ENCODE measurements at regions not wholly inside any gene's neighbourhood (a gene's known extent, or its start where the extent isn't known, plus 50 kb on each side); places are given as distances from the start of the nearest gene placed in this dataset.

- TF ChIP-seq EZH2 (IDR thresholded peaks at IDR 0.05; ENCODE audit: borderline replicate concordance, low read depth, low read length, severe bottlenecking), result no peak
- no peak for TF ChIP-seq CTCF (IDR thresholded peaks at IDR 0.05; ENCODE audit: extremely low read depth in 1 of 2, insufficient read depth in 1 of 2, low read depth in 1 of 2, low read length in 2 of 2)
- TF ChIP-seq POLR2AphosphoS5 (IDR thresholded peaks at IDR 0.05; ENCODE audit: insufficient read depth, low read depth, low read length), result no peak
- TF ChIP-seq POLR2A (IDR thresholded peaks at IDR 0.05; ENCODE audit: low read depth, low read length), result no peak
- TF ChIP-seq FOS (IDR thresholded peaks at IDR 0.05; ENCODE audit: borderline replicate concordance, insufficient read depth, low read length), result no peak
- no peak for TF ChIP-seq GATA2 (IDR thresholded peaks at IDR 0.05; ENCODE audit: insufficient read depth, insufficient read length, low read depth, low read length)
- TF ChIP-seq MAX (IDR thresholded peaks at IDR 0.05; ENCODE audit: insufficient read depth, insufficient read length), result no peak
Measured at GRCh38 chr5:165775111-165775510, 2269.7 kb downstream of the MAT2B start.

Measured in endothelial cell of umbilical vein (primary cell).